ENCODE measurements at regions not wholly inside any gene's neighbourhood (a gene's known extent, or its start where the extent isn't known, plus 50 kb on each side); places are given as distances from the start of the nearest gene placed in this dataset.

DNA sequence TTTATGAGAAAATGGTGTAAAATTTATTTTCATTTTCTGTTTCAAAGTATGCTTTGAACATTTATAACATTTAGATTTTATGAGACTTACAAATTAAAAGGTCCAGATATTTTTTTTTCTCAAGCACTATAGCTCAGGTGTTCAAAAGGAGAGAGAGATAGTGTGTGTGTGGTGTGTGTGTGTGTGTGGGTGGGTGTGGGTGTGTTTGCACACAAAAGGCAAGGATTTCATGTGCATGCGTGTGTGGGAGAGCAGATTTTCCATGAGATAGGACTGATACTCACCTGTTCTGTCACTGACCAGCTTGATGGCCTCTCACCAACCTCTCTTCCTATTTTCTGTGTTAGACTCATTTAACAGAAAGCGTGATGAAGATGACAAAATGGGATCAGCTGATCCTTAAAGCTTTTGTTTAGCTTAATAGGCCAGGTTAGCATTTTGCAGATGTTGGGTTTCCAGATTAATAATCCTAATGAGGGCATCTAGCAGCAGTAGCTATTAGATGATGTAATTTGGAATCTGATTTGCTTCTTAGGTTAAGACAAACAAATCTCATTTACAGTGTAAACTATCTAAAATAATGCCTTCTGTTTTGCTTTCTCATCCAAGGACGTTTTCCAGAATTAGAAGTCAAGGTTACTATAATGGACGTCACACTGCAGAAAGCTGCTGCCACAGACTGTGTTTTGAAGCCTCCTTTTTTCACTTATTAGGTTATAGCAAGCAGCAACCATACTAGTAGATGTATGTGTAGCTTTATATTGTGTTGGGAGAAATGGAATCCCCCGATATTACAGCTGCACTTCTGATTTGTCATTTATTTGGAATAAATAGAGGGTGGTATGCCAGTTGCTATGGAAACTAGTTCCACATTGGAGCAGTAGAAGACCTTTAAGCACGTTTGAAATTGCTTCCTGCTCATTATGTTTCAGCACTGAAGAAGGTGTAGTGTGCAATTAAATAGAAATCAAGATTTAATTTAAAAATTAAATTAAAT is 355.6 kb downstream of the TAF11L14 start:
- Histone ChIP-seq H2AFZ (ENCODE audit: control insufficient read depth, low read length) (no peak overlapping the region), H3K27me3 (ENCODE audit: control insufficient read depth, extremely low read depth, insufficient read depth, low read length) (no peaks in the 10 kb centered on the region), H3K27ac (ENCODE audit: control insufficient read depth, insufficient read depth, low read length) (no peak overlapping the region), H4K20me1 (ENCODE audit: control insufficient read depth, extremely low read depth, insufficient read depth, low read length) (no peaks in the 10 kb centered on the region), H3K9ac (ENCODE audit: control insufficient read depth, extremely low read depth, insufficient read depth, low read length) (no peak overlapping the region), H3K4me1 (ENCODE audit: control insufficient read depth, extremely low read depth, insufficient read depth, low read length) (no peaks in the 10 kb centered on the region), H3K4me3 (ENCODE audit: control insufficient read depth in 2 of 3, extremely low read depth in 1 of 3, insufficient read depth in 2 of 3, low read depth in 1 of 3, low read length in 3 of 3) (no peak overlapping the region), H3K9me3 (ENCODE audit: control insufficient read depth, low read depth, low read length) (no peaks in the 10 kb centered on the region), H3K9me1 (ENCODE audit: control insufficient read depth, extremely low read depth, insufficient read depth, low read length) (no peaks in the 10 kb centered on the region), H3K4me2 (ENCODE audit: control insufficient read depth, extremely low read depth, insufficient read depth, low read depth, low read length) (no peak overlapping the region), H3K36me3 (ENCODE audit: control insufficient read depth in 2 of 2, extremely low read depth in 1 of 2, insufficient read depth in 2 of 2, low read length in 2 of 2) (no peaks in the 10 kb centered on the region), H3K79me2 (ENCODE audit: control insufficient read depth, insufficient read depth, low read length) (no peaks in the 10 kb centered on the region)
- no peak for DNase-seq (ENCODE audit: low read depth, low spot score)
- TF ChIP-seq, protein P1, sequence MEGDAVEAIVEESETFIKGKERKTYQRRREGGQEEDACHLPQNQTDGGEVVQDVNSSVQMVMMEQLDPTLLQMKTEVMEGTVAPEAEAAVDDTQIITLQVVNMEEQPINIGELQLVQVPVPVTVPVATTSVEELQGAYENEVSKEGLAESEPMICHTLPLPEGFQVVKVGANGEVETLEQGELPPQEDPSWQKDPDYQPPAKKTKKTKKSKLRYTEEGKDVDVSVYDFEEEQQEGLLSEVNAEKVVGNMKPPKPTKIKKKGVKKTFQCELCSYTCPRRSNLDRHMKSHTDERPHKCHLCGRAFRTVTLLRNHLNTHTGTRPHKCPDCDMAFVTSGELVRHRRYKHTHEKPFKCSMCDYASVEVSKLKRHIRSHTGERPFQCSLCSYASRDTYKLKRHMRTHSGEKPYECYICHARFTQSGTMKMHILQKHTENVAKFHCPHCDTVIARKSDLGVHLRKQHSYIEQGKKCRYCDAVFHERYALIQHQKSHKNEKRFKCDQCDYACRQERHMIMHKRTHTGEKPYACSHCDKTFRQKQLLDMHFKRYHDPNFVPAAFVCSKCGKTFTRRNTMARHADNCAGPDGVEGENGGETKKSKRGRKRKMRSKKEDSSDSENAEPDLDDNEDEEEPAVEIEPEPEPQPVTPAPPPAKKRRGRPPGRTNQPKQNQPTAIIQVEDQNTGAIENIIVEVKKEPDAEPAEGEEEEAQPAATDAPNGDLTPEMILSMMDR (optimal IDR thresholded peaks at IDR 0.05 in 1 of 3, IDR thresholded peaks at IDR 0.05 in 1 of 3, conservative IDR thresholded peaks at IDR 0.05 in 1 of 3; ENCODE audit: extremely low read depth in 1 of 3, insufficient read depth in 2 of 3, low read length in 3 of 3): no peak
- no peak for TF ChIP-seq EZH2 (IDR thresholded peaks at IDR 0.05; ENCODE audit: low read length)
- dilution Hi-C loops (cut with MboI; ENCODE audit: extremely low pct_ligation_motif_present, low sequenced_read_pairs): no loop called here
- FAIRE-seq: no peak

DNA sequence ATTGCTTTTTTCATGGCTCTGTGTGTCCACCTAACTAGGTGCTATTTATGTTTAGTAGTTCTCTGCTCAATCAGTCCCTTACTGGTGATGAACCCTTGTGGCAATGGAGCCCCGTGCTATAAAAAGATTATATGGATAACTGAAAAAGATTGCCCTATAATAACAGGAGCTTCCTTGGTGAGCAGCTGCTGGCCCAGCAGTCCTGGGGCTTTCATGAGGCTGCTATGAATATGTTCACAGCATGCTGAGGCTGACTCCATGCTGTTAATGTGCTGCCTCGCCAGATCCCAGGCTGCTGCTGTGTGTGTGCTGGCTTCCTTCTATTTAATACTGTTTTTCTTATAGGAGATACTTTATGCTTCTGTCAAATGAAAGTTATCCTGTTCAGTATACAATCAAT is 357.5 kb downstream of the TAF11L14 start:
- Histone ChIP-seq H3K4me2 (ENCODE audit: control insufficient read depth, extremely low read depth, insufficient read depth, low read depth, low read length) (no peak overlapping the region), H2AFZ (ENCODE audit: control insufficient read depth, low read length) (no peak overlapping the region), H3K9me3 (ENCODE audit: control insufficient read depth, low read depth, low read length) (no peaks in the 10 kb centered on the region), H4K20me1 (ENCODE audit: control insufficient read depth, extremely low read depth, insufficient read depth, low read length) (no peaks in the 10 kb centered on the region), H3K4me3 (ENCODE audit: control insufficient read depth in 2 of 3, extremely low read depth in 1 of 3, insufficient read depth in 2 of 3, low read depth in 1 of 3, low read length in 3 of 3) (no peak overlapping the region), H3K79me2 (ENCODE audit: control insufficient read depth, insufficient read depth, low read length) (no peaks in the 10 kb centered on the region), H3K4me1 (ENCODE audit: control insufficient read depth, extremely low read depth, insufficient read depth, low read length) (no peaks in the 10 kb centered on the region), H3K27ac (ENCODE audit: control insufficient read depth, insufficient read depth, low read length) (no peak overlapping the region), H3K27me3 (ENCODE audit: control insufficient read depth, extremely low read depth, insufficient read depth, low read length) (no peaks in the 10 kb centered on the region), H3K36me3 (ENCODE audit: control insufficient read depth in 2 of 2, extremely low read depth in 1 of 2, insufficient read depth in 2 of 2, low read length in 2 of 2) (no peaks in the 10 kb centered on the region), H3K9me1 (ENCODE audit: control insufficient read depth, extremely low read depth, insufficient read depth, low read length) (no peaks in the 10 kb centered on the region), H3K9ac (ENCODE audit: control insufficient read depth, extremely low read depth, insufficient read depth, low read length) (no peak overlapping the region)
- DNase-seq (ENCODE audit: low read depth, low spot score) (no peak), FAIRE-seq (no peak)
- dilution Hi-C loops (cut with MboI; ENCODE audit: extremely low pct_ligation_motif_present, low sequenced_read_pairs): no loop called here
- TF ChIP-seq, protein P1 (optimal IDR thresholded peaks at IDR 0.05 in 1 of 3, IDR thresholded peaks at IDR 0.05 in 1 of 3, conservative IDR thresholded peaks at IDR 0.05 in 1 of 3; ENCODE audit: extremely low read depth in 1 of 3, insufficient read depth in 2 of 3, low read length in 3 of 3): no peak
- TF ChIP-seq EZH2 (IDR thresholded peaks at IDR 0.05; ENCODE audit: low read length): no peak
